CD4-positive, alpha-beta T cell treated with Interleukin-4 for 1 hour (primary cell): ENCODE measurements at regions not wholly inside any gene's neighbourhood (a gene's known extent, or its start where the extent isn't known, plus 50 kb on each side); places are given as distances from the start of the nearest gene placed in this dataset.

Experiments
- DNase-seq, 2 donors: peaks; one replicate each; pipeline ENCODE4 v3.0.0-alpha.2; 2020 to 2022

GRCh38 chr17:83144421-83145357 is 65.3 kb downstream of the METRNL start:
- DNase-seq, result no peak

GRCh38 chr17:83145358-83145738 is 65.9 kb downstream of the METRNL start:
- no peak for DNase-seq

DNA sequence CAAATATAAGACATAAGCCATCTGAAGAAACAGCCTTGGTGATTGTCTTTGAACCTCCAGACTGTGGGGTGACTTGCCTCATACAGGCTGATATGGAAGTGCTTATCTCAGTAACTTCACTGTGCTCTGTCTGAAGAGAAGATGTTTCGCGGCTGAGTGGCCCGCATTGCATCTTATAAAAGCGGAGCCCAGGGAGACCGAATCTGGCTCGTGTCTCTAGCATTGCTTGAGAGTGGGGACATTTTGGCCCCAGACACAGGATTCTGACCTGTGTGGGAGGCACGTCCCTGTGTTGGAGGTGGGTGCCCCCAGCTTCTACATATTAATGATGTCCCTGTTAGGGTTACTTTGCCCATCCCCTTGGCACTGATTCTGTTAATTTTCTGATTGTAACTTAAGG is 66.4 kb downstream of the METRNL start:
- no peak for DNase-seq

DNA sequence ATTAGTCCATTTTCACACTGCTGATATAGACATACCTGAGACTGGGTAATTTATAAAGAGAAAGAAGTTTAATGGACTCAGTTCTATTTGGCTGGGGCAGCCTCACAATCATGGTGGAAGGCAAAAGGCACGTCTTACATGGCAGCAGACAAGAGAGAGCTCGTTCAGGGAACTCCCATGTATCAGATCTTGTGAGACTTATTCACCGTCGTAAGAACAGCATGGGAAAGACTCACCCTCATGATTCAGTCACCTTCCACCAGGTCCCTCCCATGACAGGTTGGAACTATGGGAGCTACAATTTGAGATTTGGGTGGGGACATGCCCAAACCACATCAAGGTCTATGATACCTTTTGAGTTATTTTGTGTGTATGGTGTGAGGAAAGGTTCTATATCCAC is 66.9 kb downstream of the METRNL start:
- DNase-seq, result no peak

GRCh38 chr17:83147280-83147679 is 67.9 kb downstream of the METRNL start:
- DNase-seq, result no peak

DNA sequence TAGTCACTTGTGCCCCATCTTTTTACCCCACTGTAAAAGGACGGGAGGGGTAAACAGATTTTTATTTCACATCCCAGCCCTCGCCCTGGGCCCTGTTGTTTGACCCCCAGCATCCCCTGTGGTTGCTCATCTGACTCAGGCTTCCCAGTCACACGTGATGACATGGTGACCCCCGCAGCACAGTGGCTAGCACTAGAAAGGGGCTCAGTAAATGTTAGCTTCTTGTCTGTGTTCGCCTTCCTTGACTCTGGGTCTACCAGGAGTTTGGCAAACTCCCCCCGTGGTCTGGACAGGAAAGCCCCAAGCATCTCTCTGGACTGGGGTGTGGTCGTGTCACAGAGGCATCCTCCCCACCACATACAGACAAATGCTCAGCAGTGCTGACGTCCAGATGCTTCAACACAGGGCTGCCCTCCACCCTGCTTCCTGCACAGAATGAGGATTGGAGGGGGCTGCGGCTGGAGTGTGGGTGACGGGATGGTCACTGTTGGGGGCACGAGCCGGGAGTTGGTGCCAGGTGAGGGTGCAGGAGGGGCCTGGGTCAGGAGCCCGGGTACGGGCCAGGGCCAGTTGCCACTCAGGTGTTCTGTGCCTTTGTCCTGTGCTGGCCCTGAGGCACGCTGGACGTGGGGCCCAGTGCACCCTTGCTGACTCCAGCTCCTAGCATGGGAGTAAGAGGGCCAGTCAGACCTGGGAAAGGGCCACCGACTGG is 69.1 kb downstream of the METRNL start:
- no peak for DNase-seq

- no peak for DNase-seq
Observed at GRCh38 chr17:83149029-83149725, 69.8 kb downstream of the METRNL start.

GRCh38 chr17:83149761-83150251 is 70.4 kb downstream of the METRNL start:
- no peak for DNase-seq

DNA sequence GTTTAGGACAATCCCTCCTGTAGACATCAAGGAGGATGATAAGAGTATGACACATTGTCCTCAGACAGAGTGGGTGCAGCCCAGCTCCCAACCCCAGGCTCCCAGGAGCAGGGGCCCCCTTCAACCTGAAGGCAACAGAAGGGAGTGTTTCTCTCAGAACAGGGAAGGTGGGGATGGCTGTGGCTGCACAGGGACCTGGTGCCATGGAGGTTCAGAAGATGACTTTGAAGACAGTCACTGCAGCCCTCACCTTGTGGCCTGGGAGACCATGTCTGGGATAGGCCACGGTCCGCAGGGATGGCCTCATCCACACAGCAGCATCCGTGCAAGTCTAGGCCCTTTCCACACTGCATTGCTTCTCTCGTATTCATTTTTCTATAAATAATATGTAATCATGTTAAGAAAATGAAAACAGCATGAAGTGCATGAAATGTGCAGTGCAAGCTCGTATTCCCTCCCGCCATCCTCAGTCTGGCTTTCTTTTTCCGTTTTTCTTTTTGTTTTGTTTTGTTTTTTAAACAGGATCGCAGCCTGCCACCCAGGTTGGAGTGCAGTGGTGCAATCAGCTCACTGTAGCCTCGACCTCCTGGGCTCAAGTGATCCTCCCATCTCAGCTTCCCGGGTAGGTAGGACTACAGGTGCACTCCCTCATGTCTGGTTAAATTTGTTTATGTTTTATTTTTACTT is 71.1 kb downstream of the METRNL start:
- DNase-seq, result no peak

DNA sequence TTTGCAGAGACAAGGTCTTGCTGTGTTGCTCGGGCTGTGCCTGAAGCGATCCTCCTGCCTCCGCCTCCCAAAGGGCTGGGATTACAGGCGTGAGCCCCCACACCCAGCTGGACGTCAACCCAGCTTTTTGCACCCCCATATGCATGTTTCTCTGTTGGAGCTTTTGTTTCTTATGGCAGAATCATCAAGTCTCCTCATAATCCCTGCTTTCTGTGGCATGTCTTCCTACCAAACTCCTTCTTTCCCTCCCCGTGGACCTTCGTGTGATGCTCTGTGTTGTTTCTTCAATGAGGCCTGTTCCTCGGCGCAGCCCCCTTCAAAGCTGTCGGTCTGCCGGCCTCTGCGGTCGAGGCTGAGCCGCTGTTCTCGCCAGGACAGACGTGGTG is 71.6 kb downstream of the METRNL start:
- no peak for DNase-seq

DNA sequence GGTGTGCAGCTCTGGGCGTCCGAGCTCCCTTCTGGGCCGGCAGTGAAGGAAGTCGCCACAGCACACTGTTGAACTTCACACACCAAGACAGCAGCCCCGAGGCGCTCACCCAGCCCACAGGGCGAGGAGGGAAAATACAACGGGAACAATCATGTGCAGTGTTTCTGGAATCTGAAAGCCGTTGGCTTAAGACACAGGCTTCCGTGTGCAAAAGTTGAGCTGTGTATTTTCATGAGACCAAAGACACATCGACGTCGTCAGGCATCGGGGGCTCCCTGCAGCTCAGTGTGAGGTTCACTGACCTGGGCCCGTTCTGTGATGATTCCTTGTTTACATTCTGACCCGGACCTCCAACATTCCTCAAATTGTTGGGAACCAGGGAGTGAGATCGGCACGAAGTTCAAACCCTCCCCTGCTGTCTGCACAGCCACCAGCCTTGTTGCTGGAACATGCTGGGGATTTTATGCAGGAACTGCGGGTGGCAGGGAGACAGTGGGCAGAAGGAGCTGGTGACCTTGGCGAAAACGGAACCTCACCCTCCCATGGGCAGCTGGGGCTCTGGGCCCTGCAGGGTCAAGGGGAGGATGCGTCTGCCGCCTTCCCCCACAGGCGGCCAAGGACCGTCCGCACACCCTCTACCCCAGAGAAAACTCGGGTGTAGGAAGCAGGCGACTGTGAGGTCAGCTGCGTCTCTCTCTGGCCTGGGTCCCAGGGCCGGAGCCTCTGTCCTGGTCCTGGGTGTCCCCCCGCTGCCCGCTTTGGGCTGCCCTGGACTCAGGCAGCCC is 72.2 kb downstream of the METRNL start:
- no peak for DNase-seq

DNA sequence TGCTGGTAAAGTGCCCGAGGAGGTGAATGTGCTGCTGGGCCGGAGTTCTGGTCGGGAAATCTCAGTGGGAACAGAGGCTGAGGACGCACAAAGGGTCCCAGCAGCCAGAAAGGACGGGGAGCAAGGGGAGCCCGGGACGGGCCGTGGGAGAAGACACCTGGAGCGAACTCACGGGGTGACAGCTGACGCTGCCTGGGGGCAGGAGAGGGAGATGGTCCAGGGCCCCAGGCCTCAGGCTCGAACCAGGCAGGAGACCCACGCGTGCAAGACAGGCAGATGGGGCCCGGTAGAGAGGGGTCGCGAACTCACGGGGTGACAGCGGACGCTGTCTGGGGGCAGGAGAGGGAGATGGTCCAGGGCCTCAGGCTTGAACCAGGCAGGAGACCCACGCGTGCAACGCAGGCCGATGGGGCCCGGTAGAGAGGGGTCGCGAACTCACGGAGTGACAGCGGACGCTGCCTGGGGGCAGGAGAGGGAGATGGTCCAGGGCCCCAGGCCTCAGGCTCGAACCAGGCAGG is 72.9 kb downstream of the METRNL start:
- no peak for DNase-seq

- peak; percentile 24 to 64 for DNase-seq
Observed at GRCh38 chr17:83152745-83153611, 73.6 kb downstream of the METRNL start.

DNA sequence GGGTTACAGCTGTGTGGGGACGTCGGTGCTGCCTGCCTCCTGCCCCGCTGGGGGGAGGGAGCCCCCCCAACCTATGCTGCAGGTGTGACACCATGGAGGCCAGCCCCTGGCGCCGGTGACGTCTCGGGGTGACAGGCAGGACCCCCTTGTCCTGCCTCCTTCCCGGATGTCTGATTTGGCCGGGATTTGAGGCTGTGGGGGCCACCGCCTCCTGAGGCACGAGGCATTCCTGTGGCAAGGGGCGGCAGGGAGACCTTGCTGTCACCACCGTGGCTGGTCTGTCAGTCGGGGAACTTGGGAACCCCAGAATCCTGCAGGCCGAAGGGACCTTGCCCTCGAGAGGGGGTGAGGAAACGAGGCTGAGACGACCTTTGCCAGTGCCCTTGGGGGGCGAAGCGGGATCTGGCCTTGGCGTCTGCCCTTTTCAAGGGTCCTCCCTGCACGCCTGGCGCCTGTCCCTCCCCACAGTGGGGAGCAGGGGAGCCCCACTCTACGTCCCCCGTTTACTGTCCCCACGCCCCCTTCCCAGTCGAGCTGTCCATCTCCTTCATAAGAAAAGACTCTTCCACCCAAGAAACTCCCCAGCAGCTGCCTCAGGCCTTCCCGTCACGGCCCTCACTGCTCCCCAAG is 74.4 kb downstream of the METRNL start:
- DNase-seq, result no peak

GRCh38 chr17:83154311-83155127 is 75.1 kb downstream of the METRNL start:
- no peak for DNase-seq

DNA sequence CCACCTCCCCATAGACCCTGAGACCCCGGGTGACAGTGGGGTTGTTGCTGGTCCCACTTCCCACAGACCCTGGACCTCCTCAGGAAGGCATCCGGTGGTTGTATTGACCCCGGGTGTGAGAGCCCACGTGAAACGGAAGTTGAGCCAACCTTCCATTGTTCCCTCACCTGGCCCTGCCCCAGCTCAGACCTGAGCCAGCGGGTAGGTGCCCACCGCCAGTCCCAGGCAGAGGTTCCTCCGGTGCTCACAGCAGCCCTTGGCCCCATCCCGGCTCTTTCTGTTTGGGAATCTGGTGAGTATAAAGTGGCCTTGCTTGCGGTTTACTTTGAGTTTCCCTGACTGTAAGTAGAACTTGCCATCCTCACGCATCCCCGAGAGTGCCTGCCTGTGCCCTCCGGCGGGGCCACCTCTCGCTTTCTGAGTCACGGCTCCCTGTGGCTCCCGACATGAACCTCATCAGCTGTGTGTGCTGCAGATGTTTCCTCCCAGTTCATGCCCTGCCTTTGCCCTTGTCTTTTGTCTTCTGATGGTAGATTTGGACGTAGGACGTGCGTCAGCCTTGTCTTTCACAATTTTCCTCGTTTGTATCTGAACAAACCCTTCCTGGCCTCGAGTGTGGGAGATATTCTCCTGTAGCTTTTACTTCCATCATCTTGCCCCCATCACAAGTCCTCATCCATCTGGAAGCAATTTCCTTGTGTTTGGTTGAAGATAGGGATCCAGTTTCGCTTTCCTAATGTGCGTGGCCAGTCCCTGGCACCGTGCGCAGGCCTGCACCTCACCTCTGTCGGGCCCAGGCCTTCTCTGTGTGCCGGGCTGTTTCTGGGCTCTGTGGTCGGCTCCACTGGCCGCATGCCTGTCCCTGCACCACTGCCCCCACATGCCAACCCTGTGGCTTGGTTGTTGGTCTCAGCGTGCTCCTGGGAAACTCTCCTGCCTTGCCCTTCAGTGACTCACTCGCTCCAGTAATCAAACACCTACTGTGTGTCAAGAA is 76.0 kb downstream of the METRNL start:
- peak; percentile 18 to 84 for DNase-seq

DNA sequence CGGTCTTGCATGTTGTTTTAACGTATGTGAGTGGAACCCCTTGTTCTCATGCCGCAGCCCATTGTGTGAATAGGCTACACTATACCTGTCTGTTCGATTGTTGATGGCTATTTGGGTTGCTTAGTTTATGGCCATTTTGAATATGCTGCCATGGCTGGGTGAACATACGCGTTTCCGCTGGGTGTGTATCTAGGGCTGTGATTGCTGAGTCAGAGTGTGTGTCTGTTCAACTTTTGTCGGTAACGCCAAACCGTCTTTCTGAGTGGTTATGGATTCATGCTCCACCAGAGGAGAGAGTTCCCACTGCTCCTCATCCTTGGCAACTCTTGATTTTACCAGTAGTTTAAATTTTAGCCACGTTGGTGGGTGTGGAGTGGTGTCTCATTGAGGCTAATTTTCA is 77.0 kb downstream of the METRNL start:
- DNase-seq, result no peak
